ENCODE measurements at regions not wholly inside any gene's neighbourhood (a gene's known extent, or its start where the extent isn't known, plus 50 kb on each side); places are given as distances from the start of the nearest gene placed in this dataset.

- TF ChIP-seq TCF7L2 (IDR thresholded peaks at IDR 0.05; ENCODE audit: borderline replicate concordance, extremely low read depth, insufficient read depth, insufficient read length) (no peak), CTCF (IDR thresholded peaks at IDR 0.05 in 2 of 3, conservative IDR thresholded peaks at IDR 0.05 in 1 of 3; ENCODE audit: borderline replicate concordance in 1 of 3, insufficient read depth in 1 of 3, low read depth in 2 of 3, low read length in 2 of 3) (no peak), FOSL1 (IDR thresholded peaks at IDR 0.05; ENCODE audit: low read depth) (no peak), SRF (IDR thresholded peaks at IDR 0.05; ENCODE audit: low read depth) (no peak)
Measured at GRCh38 chr3:132840201-132840700, 118.0 kb upstream of the NPHP3 start.

All from HCT116 (cell line).